ENCODE measurements at regions not wholly inside any gene's neighbourhood (a gene's known extent, or its start where the extent isn't known, plus 50 kb on each side); places are given as distances from the start of the nearest gene placed in this dataset.
"Not testable (repeated sequence)": the region's sequence is repeated elsewhere in the genome, so short reads cannot be mapped to it uniquely, and the experiment has no call there.

- DNase-seq (ENCODE audit: low read depth in 3 of 3) = no peak
These were observed 161.3 kb downstream of the KLF13 start for GRCh38 chr15:31487811-31488436.

- no peak for DNase-seq (ENCODE audit: low read depth in 3 of 3)
These were observed 162.0 kb downstream of the KLF13 start for GRCh38 chr15:31488437-31489204.

- no peak for DNase-seq (ENCODE audit: low read depth in 3 of 3)
These were observed 162.6 kb downstream of the KLF13 start for GRCh38 chr15:31489281-31489680.

GRCh38 chr15:31489801-31490646, 163.4 kb downstream of the KLF13 start:
- DNase-seq (ENCODE audit: low read depth in 3 of 3) = no peak

- DNase-seq (ENCODE audit: low read depth in 3 of 3) = no peak
These were observed 168.2 kb downstream of the KLF13 start for GRCh38 chr15:31494786-31495185.

GRCh38 chr15:31495281-31495680, 168.6 kb downstream of the KLF13 start:
- no peak for DNase-seq (ENCODE audit: low read depth in 3 of 3)

GRCh38 chr15:31497838-31498237, 171.2 kb downstream of the KLF13 start:
- DNase-seq (ENCODE audit: low read depth in 3 of 3) = no peak

- DNase-seq (ENCODE audit: low read depth in 3 of 3) = no peak
These were observed 171.7 kb downstream of the KLF13 start for GRCh38 chr15:31498329-31498728.

- DNase-seq (ENCODE audit: low read depth in 3 of 3) = no peak
These were observed 172.1 kb downstream of the KLF13 start for GRCh38 chr15:31498756-31499155.

GRCh38 chr15:31499236-31499952, 172.8 kb downstream of the KLF13 start:
- DNase-seq (ENCODE audit: low read depth in 3 of 3) = no peak

GRCh38 chr15:31499953-31500765, 173.5 kb downstream of the KLF13 start:
- DNase-seq (ENCODE audit: low read depth in 3 of 3) = no peak

- DNase-seq (ENCODE audit: low read depth in 3 of 3) = no peak
These were observed 174.3 kb downstream of the KLF13 start for GRCh38 chr15:31500766-31501449.

- no peak for DNase-seq (ENCODE audit: low read depth in 3 of 3)
These were observed 175.0 kb downstream of the KLF13 start for GRCh38 chr15:31501536-31502157.

GRCh38 chr15:31502541-31503229, 176.1 kb downstream of the KLF13 start:
- DNase-seq (ENCODE audit: low read depth in 3 of 3) = no peak

GRCh38 chr15:31503256-31503655, 176.6 kb downstream of the KLF13 start:
- no peak for DNase-seq (ENCODE audit: low read depth in 3 of 3)

GRCh38 chr15:31503758-31504461, 177.3 kb downstream of the KLF13 start:
- no peak for DNase-seq (ENCODE audit: low read depth in 3 of 3)

- DNase-seq (ENCODE audit: low read depth in 3 of 3) = no peak
These were observed 177.8 kb downstream of the KLF13 start for GRCh38 chr15:31504462-31504839.

- DNase-seq (ENCODE audit: low read depth in 3 of 3) = not testable (repeated sequence)
These were observed 180.9 kb downstream of the KLF13 start for GRCh38 chr15:31507573-31507972.

GRCh38 chr15:31508656-31509055, 182.0 kb downstream of the KLF13 start:
- no peak for DNase-seq (ENCODE audit: low read depth in 3 of 3)
